ENCODE measurements at regions not wholly inside any gene's neighbourhood (a gene's known extent, or its start where the extent isn't known, plus 50 kb on each side); places are given as distances from the start of the nearest gene placed in this dataset.

GRCh38 chr20:41989039-41989679 lies 371.0 kb upstream of the CHD6 start:
- Histone ChIP-seq H3K4me1 (ENCODE audit: control insufficient read depth, insufficient read depth, low read length) (no peaks in the 10 kb centered on the region), H3K4me3 (ENCODE audit: low read length) (no peak overlapping the region)

GRCh38 chr20:41984031-41984430 lies 365.9 kb upstream of the CHD6 start:
- H3K27me3 ChIP-seq (replicated peaks; ENCODE audit: control insufficient read depth, insufficient read depth, low read length): no peaks in the 10 kb centered on the region

More at GRCh38 chr20:41989039-41989679, 371.0 kb upstream of the CHD6 start:
- H3K9ac ChIP-seq (ENCODE audit: low read length): no peak overlapping the region
- DNase-seq (ENCODE audit: low read depth): no peak
- H3K36me3 ChIP-seq (ENCODE audit: control insufficient read depth, insufficient read depth, low read length, severe bottlenecking): no peaks in the 10 kb centered on the region
- H3K27me3 ChIP-seq (replicated peaks; ENCODE audit: control insufficient read depth, insufficient read depth, low read length): no peaks in the 10 kb centered on the region
- H3K9me3 ChIP-seq (ENCODE audit: control insufficient read depth, low read length): peaks cover 2% of the 10 kb centered on the region

GRCh38 chr20:41983159-41983558 lies 365.0 kb upstream of the CHD6 start:
- H3K36me3 ChIP-seq (ENCODE audit: control insufficient read depth, insufficient read depth, low read length, severe bottlenecking): no peaks in the 10 kb centered on the region
- no peaks in the 10 kb centered on the region for H3K27me3 ChIP-seq (replicated peaks; ENCODE audit: control insufficient read depth, insufficient read depth, low read length)
- no peaks in the 10 kb centered on the region for H3K4me1 ChIP-seq (ENCODE audit: control insufficient read depth, insufficient read depth, low read length)
- H3K9ac ChIP-seq (ENCODE audit: low read length): no peak overlapping the region
- no peak for DNase-seq (ENCODE audit: low read depth)
- no peak overlapping the region for H3K4me3 ChIP-seq (ENCODE audit: low read length)
- peaks cover 2% of the 10 kb centered on the region for H3K9me3 ChIP-seq (ENCODE audit: control insufficient read depth, low read length)

More at GRCh38 chr20:41984031-41984430, 365.9 kb upstream of the CHD6 start:
- Histone ChIP-seq H3K9ac (ENCODE audit: low read length) (no peak overlapping the region), H3K4me1 (ENCODE audit: control insufficient read depth, insufficient read depth, low read length) (no peaks in the 10 kb centered on the region), H3K36me3 (ENCODE audit: control insufficient read depth, insufficient read depth, low read length, severe bottlenecking) (no peaks in the 10 kb centered on the region), H3K9me3 (ENCODE audit: control insufficient read depth, low read length) (peaks cover 2% of the 10 kb centered on the region), H3K4me3 (ENCODE audit: low read length) (no peak overlapping the region)
- no peak for DNase-seq (ENCODE audit: low read depth)

DNA sequence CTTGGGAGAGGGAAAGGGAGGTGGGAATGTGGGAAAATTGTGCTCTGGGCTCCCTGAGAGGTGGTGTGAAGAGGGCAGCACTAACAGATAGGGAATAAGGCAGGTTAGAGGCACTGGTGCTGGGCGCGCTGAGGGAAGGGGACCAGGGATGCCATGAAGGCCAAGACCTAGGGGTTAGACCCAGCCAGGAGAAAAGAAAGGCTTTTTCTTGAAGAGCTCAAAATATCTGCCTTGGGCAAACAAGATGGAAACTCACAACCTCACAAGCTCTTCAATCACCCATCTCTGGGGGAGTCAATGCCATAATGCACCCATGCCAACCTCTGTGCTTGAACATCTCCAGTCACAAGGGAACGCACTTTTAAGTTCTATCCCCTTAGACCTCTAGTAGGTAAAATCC lies 363.6 kb upstream of the CHD6 start:
- DNase-seq (ENCODE audit: low read depth): no peak
- Histone ChIP-seq H3K9me3 (ENCODE audit: control insufficient read depth, low read length) (no peaks in the 10 kb centered on the region), H3K4me3 (ENCODE audit: low read length) (no peak overlapping the region), H3K9ac (ENCODE audit: low read length) (no peak overlapping the region), H3K36me3 (ENCODE audit: control insufficient read depth, insufficient read depth, low read length, severe bottlenecking) (no peaks in the 10 kb centered on the region), H3K4me1 (ENCODE audit: control insufficient read depth, insufficient read depth, low read length) (no peaks in the 10 kb centered on the region), H3K27me3 (replicated peaks; ENCODE audit: control insufficient read depth, insufficient read depth, low read length) (no peaks in the 10 kb centered on the region)

DNA sequence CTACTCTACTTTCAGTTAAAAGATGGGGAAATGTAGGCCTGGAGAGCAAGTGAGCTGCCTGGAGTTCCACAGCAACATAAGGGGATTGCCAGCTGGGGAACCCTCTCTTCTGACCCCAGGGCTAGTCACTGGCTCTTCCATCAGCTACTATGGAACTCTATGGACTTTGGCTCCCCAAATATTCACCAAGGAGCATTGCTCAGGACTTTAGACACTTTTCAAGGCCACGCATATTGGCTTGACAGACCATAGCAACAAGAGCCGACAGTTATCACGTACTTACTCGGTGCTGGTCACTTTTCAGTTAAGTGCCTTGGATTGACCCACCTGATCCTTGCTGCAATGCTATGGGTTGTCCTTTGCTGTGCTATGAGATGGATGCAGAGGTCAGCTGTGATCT lies 360.7 kb upstream of the CHD6 start:
- no peaks in the 10 kb centered on the region for H3K36me3 ChIP-seq (ENCODE audit: control insufficient read depth, insufficient read depth, low read length, severe bottlenecking)
- H3K9me3 ChIP-seq (ENCODE audit: control insufficient read depth, low read length): no peaks in the 10 kb centered on the region
- H3K9ac ChIP-seq (ENCODE audit: low read length): no peak overlapping the region
- H3K4me1 ChIP-seq (ENCODE audit: control insufficient read depth, insufficient read depth, low read length): no peaks in the 10 kb centered on the region
- no peak for DNase-seq (ENCODE audit: low read depth)
- no peak overlapping the region for H3K4me3 ChIP-seq (ENCODE audit: low read length)
- no peaks in the 10 kb centered on the region for H3K27me3 ChIP-seq (replicated peaks; ENCODE audit: control insufficient read depth, insufficient read depth, low read length)

DNA sequence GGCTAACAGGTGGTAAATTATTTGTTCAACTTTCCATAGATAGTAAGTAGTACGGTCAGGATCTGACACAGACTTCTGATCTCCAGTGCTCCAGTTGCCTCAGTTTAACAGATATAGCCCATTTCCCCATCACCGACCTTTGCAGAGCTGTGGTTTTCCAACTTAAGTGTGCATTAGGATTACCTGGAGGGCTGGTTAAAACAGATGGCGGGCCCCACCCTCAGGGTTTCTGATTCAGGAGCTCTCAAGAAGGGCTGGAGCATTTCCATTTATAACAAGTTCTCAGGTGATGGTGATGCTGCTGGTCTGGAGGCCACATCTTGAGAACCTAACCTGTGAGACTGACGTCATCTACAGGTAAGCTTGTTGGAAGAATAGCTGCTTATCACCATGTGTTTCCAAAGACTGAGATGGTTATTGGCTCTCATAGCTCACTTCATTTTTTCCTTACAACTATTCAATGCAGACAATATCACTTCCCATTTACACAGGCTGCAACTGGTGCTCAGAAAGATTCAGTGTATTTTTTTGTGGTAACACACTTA lies 360.1 kb upstream of the CHD6 start:
- Histone ChIP-seq H3K9me3 (ENCODE audit: control insufficient read depth, low read length) (no peaks in the 10 kb centered on the region), H3K36me3 (ENCODE audit: control insufficient read depth, insufficient read depth, low read length, severe bottlenecking) (no peaks in the 10 kb centered on the region), H3K4me3 (ENCODE audit: low read length) (no peak overlapping the region), H3K27me3 (replicated peaks; ENCODE audit: control insufficient read depth, insufficient read depth, low read length) (no peaks in the 10 kb centered on the region), H3K4me1 (ENCODE audit: control insufficient read depth, insufficient read depth, low read length) (no peaks in the 10 kb centered on the region), H3K9ac (ENCODE audit: low read length) (no peak overlapping the region)
- DNase-seq (ENCODE audit: low read depth): no peak

GRCh38 chr20:41969656-41970055 lies 351.5 kb upstream of the CHD6 start:
- H3K9ac ChIP-seq (ENCODE audit: low read length): no peak overlapping the region
- no peak for DNase-seq (ENCODE audit: low read depth)
- no peaks in the 10 kb centered on the region for H3K36me3 ChIP-seq (ENCODE audit: control insufficient read depth, insufficient read depth, low read length, severe bottlenecking)
- H3K9me3 ChIP-seq (ENCODE audit: control insufficient read depth, low read length): no peaks in the 10 kb centered on the region
- H3K4me1 ChIP-seq (ENCODE audit: control insufficient read depth, insufficient read depth, low read length): no peaks in the 10 kb centered on the region
- H3K4me3 ChIP-seq (ENCODE audit: low read length): no peak overlapping the region
- H3K27me3 ChIP-seq (replicated peaks; ENCODE audit: control insufficient read depth, insufficient read depth, low read length): peaks cover 2% of the 10 kb centered on the region

DNA sequence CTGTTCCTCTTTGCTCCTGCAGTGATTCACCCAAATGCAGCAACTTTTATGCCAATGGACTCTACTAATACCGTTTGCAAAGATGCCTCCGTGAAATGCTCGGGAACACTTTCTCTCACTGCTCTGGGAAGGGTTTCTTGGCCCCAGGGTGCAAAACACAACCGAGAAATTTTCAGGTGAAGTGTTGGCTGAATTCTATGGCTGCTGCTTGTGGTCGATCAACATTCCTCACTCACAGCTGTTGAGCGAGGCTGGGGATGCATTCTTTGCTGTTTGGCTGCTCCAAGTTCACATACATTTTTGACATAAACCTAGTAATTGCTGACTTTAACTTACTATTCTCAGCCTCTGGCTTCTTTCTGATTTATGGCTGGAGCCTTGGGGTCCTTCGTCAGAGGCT lies 342.0 kb upstream of the CHD6 start:
- Histone ChIP-seq H3K4me3 (ENCODE audit: low read length) (no peak overlapping the region), H3K9ac (ENCODE audit: low read length) (no peak overlapping the region), H3K9me3 (ENCODE audit: control insufficient read depth, low read length) (no peaks in the 10 kb centered on the region), H3K27me3 (replicated peaks; ENCODE audit: control insufficient read depth, insufficient read depth, low read length) (peaks cover 26% of the 10 kb centered on the region), H3K36me3 (ENCODE audit: control insufficient read depth, insufficient read depth, low read length, severe bottlenecking) (no peaks in the 10 kb centered on the region), H3K4me1 (ENCODE audit: control insufficient read depth, insufficient read depth, low read length) (no peaks in the 10 kb centered on the region)
- no peak for DNase-seq (ENCODE audit: low read depth)

- no peak for DNase-seq (ENCODE audit: low read depth)
- no peaks in the 10 kb centered on the region for H3K36me3 ChIP-seq (ENCODE audit: control insufficient read depth, insufficient read depth, low read length, severe bottlenecking)
- peaks cover 29% of the 10 kb centered on the region for H3K27me3 ChIP-seq (replicated peaks; ENCODE audit: control insufficient read depth, insufficient read depth, low read length)
- H3K4me3 ChIP-seq (ENCODE audit: low read length): no peak overlapping the region
- no peaks in the 10 kb centered on the region for H3K9me3 ChIP-seq (ENCODE audit: control insufficient read depth, low read length)
- H3K4me1 ChIP-seq (ENCODE audit: control insufficient read depth, insufficient read depth, low read length): no peaks in the 10 kb centered on the region
- H3K9ac ChIP-seq (ENCODE audit: low read length): no peak overlapping the region
These were observed 340.2 kb upstream of the CHD6 start for GRCh38 chr20:41958391-41958790.

DNA sequence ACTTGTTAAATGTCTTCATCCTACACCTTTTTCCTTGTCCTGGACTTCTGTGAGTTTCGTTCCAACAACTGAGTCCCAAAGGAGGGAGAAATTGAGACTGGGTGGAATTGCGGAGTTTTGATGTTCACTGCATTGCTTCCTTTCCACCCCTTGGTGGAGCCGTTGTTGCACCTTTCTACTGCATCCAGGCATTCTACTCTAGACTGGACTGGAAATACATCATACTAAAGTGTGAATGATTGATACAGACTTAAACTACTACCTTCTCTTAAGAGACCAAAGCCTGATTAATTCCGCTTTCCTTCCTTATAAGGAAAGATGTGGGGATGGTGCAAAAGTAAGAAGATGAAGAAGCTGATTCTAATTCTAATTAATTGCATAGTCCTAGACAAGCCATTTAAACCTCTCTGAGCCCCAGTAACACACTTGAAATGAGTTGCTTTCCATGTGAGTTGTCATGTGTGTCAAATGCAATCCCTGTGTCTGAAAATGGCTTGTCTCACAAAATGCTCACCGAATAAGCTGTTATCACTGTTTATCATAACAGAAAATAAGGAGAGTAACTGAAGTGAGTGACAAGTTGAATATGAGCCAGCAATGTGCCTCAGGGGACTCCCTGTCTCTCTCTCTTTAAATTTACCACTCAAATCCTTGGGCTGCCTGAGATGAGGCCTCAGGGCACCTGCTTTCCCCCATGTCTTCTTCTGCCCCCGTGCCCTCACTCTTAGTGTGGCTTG lies 338.3 kb upstream of the CHD6 start:
- H3K9me3 ChIP-seq (ENCODE audit: control insufficient read depth, low read length): no peaks in the 10 kb centered on the region
- H3K27me3 ChIP-seq (replicated peaks; ENCODE audit: control insufficient read depth, insufficient read depth, low read length): peaks cover 29% of the 10 kb centered on the region
- H3K4me3 ChIP-seq (ENCODE audit: low read length): no peak overlapping the region
- no peaks in the 10 kb centered on the region for H3K4me1 ChIP-seq (ENCODE audit: control insufficient read depth, insufficient read depth, low read length)
- H3K36me3 ChIP-seq (ENCODE audit: control insufficient read depth, insufficient read depth, low read length, severe bottlenecking): no peaks in the 10 kb centered on the region
- H3K9ac ChIP-seq (ENCODE audit: low read length): no peak overlapping the region
- DNase-seq (ENCODE audit: low read depth): no peak

GRCh38 chr20:41952166-41952565 lies 334.0 kb upstream of the CHD6 start:
- Histone ChIP-seq H3K4me1 (ENCODE audit: control insufficient read depth, insufficient read depth, low read length) (no peaks in the 10 kb centered on the region), H3K36me3 (ENCODE audit: control insufficient read depth, insufficient read depth, low read length, severe bottlenecking) (no peaks in the 10 kb centered on the region), H3K9me3 (ENCODE audit: control insufficient read depth, low read length) (peaks cover 3% of the 10 kb centered on the region), H3K9ac (ENCODE audit: low read length) (no peak overlapping the region), H3K4me3 (ENCODE audit: low read length) (no peak overlapping the region), H3K27me3 (replicated peaks; ENCODE audit: control insufficient read depth, insufficient read depth, low read length) (peaks cover 10% of the 10 kb centered on the region)
- no peak for DNase-seq (ENCODE audit: low read depth)
